ENCODE measurements at regions not wholly inside any gene's neighbourhood (a gene's known extent, or its start where the extent isn't known, plus 50 kb on each side); places are given as distances from the start of the nearest gene placed in this dataset.

- Mint-ChIP-seq H3K36me3 (ENCODE audit: unreplicated experiment) (no peaks in the 10 kb centered on the region), H3K27me3 (ENCODE audit: unreplicated experiment) (peaks cover 2% of the 10 kb centered on the region), H3K9me3 (ENCODE audit: unreplicated experiment) (peaks cover 3% of the 10 kb centered on the region), H3K4me3 (ENCODE audit: unreplicated experiment) (no peak overlapping the region), H3K27ac (ENCODE audit: unreplicated experiment) (no peak overlapping the region), H3K4me1 (ENCODE audit: low read depth, unreplicated experiment) (no peaks in the 10 kb centered on the region)
- no peak for DNase-seq
- TF ChIP-seq CTCF (IDR thresholded peaks at IDR 0.05; ENCODE audit: partially characterized antibody, unreplicated experiment): no peak
Observed at GRCh38 chr20:40464731-40465208, 224.3 kb downstream of the MAFB start.

- Mint-ChIP-seq H3K4me1 (ENCODE audit: low read depth, unreplicated experiment) (no peaks in the 10 kb centered on the region), H3K4me3 (ENCODE audit: unreplicated experiment) (no peak overlapping the region), H3K27ac (ENCODE audit: unreplicated experiment) (no peak overlapping the region), H3K27me3 (ENCODE audit: unreplicated experiment) (peaks cover 4% of the 10 kb centered on the region), H3K36me3 (ENCODE audit: unreplicated experiment) (no peaks in the 10 kb centered on the region), H3K9me3 (ENCODE audit: unreplicated experiment) (peaks cover 3% of the 10 kb centered on the region)
- no peak for DNase-seq
- TF ChIP-seq CTCF (IDR thresholded peaks at IDR 0.05; ENCODE audit: partially characterized antibody, unreplicated experiment): no peak
Observed at GRCh38 chr20:40463171-40463570, 225.9 kb downstream of the MAFB start.

GRCh38 chr20:40462566-40462965, 226.5 kb downstream of the MAFB start:
- Mint-ChIP-seq H3K4me3 (ENCODE audit: unreplicated experiment) (no peak overlapping the region), H3K36me3 (ENCODE audit: unreplicated experiment) (no peaks in the 10 kb centered on the region), H3K27ac (ENCODE audit: unreplicated experiment) (no peak overlapping the region), H3K27me3 (ENCODE audit: unreplicated experiment) (peaks cover 4% of the 10 kb centered on the region), H3K4me1 (ENCODE audit: low read depth, unreplicated experiment) (no peaks in the 10 kb centered on the region), H3K9me3 (ENCODE audit: unreplicated experiment) (peaks cover 3% of the 10 kb centered on the region)
- no peak for TF ChIP-seq CTCF (IDR thresholded peaks at IDR 0.05; ENCODE audit: partially characterized antibody, unreplicated experiment)
- no peak for DNase-seq

- peaks cover 2% of the 10 kb centered on the region for H3K27me3 Mint-ChIP-seq (ENCODE audit: unreplicated experiment)
- no peaks in the 10 kb centered on the region for H3K36me3 Mint-ChIP-seq (ENCODE audit: unreplicated experiment)
- no peaks in the 10 kb centered on the region for H3K4me1 Mint-ChIP-seq (ENCODE audit: low read depth, unreplicated experiment)
- no peak overlapping the region for H3K27ac Mint-ChIP-seq (ENCODE audit: unreplicated experiment)
- TF ChIP-seq CTCF (IDR thresholded peaks at IDR 0.05; ENCODE audit: partially characterized antibody, unreplicated experiment): no peak
- H3K4me3 Mint-ChIP-seq (ENCODE audit: unreplicated experiment): no peak overlapping the region
- DNase-seq: no peak
- H3K9me3 Mint-ChIP-seq (ENCODE audit: unreplicated experiment): no peaks in the 10 kb centered on the region
Observed at GRCh38 chr20:40459299-40459698, 229.7 kb downstream of the MAFB start.

- H3K27me3 Mint-ChIP-seq (ENCODE audit: unreplicated experiment): peaks cover 2% of the 10 kb centered on the region
- no peaks in the 10 kb centered on the region for H3K4me1 Mint-ChIP-seq (ENCODE audit: low read depth, unreplicated experiment)
- H3K27ac Mint-ChIP-seq (ENCODE audit: unreplicated experiment): no peak overlapping the region
- H3K9me3 Mint-ChIP-seq (ENCODE audit: unreplicated experiment): no peaks in the 10 kb centered on the region
- no peaks in the 10 kb centered on the region for H3K36me3 Mint-ChIP-seq (ENCODE audit: unreplicated experiment)
- TF ChIP-seq CTCF (IDR thresholded peaks at IDR 0.05; ENCODE audit: partially characterized antibody, unreplicated experiment): no peak
- H3K4me3 Mint-ChIP-seq (ENCODE audit: unreplicated experiment): no peak overlapping the region
- DNase-seq: no peak
Observed at GRCh38 chr20:40457404-40457803, 231.6 kb downstream of the MAFB start.

Data from glutamatergic neuron (in vitro differentiated cells).